ENCODE measurements at regions not wholly inside any gene's neighbourhood (a gene's known extent, or its start where the extent isn't known, plus 50 kb on each side); places are given as distances from the start of the nearest gene placed in this dataset.
A peak's percentile ranks its signal among the peaks of the same experiment; 100 is the strongest.

DNA sequence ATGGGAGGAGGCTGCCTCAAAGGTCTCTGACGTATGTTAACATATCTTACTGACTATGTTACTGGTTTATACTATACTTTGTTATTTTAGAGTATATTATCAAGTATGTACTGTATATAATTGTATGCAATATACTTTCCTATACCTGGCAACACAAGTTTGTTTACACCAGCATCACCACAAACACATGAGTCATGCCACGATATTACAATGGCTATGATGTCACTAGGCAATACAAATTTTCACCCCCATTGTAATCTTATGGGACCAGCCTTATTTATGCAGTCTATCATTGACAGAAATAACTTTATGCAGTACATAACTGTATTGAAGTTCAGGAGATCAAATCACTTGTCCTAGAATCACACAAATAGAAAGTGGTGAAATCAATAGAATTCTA is 329.9 kb upstream of the SLC7A11 start:
- no peak overlapping the region for H2BK15ac ChIP-seq (ENCODE audit: low read depth, low read length)
- H2BK5ac ChIP-seq (ENCODE audit: low read depth, low read length, poor library complexity, severe bottlenecking) = no peak overlapping the region
- no peak overlapping the region for H2BK20ac ChIP-seq (ENCODE audit: low read depth, low read length)
- CTCF ChIA-PET = no interaction called here
- POLR2A ChIA-PET (ENCODE audit: unreplicated experiment) = no interaction called here
- no peaks in the 10 kb centered on the region for H3K27me3 ChIP-seq (ENCODE audit: control insufficient read depth, insufficient read depth, low read length)
- in situ Hi-C loops (cut with MboI; ENCODE audit: low sequenced_read_pairs) (no loop called here), intact Hi-C loops (cut with micrococcal nuclease) (no loop called here), dilution Hi-C loops (cut with HindIII; ENCODE audit: low sequenced_read_pairs, unreplicated experiment) (no loop called here)
- no peak overlapping the region for H3K9ac ChIP-seq (ENCODE audit: low read depth, low read length)
- H3K36me3 ChIP-seq (ENCODE audit: control insufficient read depth, insufficient read depth, low read length) = no peaks in the 10 kb centered on the region
- no CpG with 5 or more reads among the region's 2 CpGs for WGBS, 2 experiments (ENCODE audit: extremely low coverage in 2 of 2, insufficient read length in 1 of 2)
- no peak overlapping the region for H4K5ac ChIP-seq (ENCODE audit: low read depth, low read length)
- H4K20me1 ChIP-seq (ENCODE audit: insufficient read depth, low read length) = no peaks in the 10 kb centered on the region
- H3K18ac ChIP-seq (ENCODE audit: low read depth, low read length) = no peak overlapping the region
- no peak overlapping the region for H2AK9ac ChIP-seq (replicated peaks; ENCODE audit: low read depth, low read length, poor library complexity)
- H3K14ac ChIP-seq (replicated peaks; ENCODE audit: low read depth, low read length) = no peak overlapping the region
- H4K8ac ChIP-seq (ENCODE audit: low read depth in 2 of 2, low read length in 2 of 2) = no peak overlapping the region
- H3K23ac ChIP-seq (ENCODE audit: low read depth, low read length) = no peak overlapping the region
- H3K4me2 ChIP-seq (ENCODE audit: low read depth, low read length) = no peak overlapping the region
- no peaks in the 10 kb centered on the region for H3K4me1 ChIP-seq (ENCODE audit: control insufficient read depth, insufficient read depth, low read length)
- H3K9me1 ChIP-seq (ENCODE audit: insufficient read depth, low read length) = no peaks in the 10 kb centered on the region
- H2AK5ac ChIP-seq (ENCODE audit: low read depth, low read length) = no peak overlapping the region
- H3K79me1 ChIP-seq (ENCODE audit: low read depth in 1 of 2, low read length in 2 of 2) = no peaks in the 10 kb centered on the region
- H3K9me3 ChIP-seq (ENCODE audit: control insufficient read depth, insufficient read depth, low read length) = no peaks in the 10 kb centered on the region
- no peak overlapping the region for H3K27ac ChIP-seq (ENCODE audit: insufficient read depth, low read length)
- H2BK120ac ChIP-seq (ENCODE audit: low read depth, low read length) = no peak overlapping the region
- H2AFZ ChIP-seq (replicated peaks; ENCODE audit: low read length, poor library complexity) = no peak overlapping the region
- no peak for ATAC-seq (ENCODE audit: low read depth)
- H3K4me3 ChIP-seq (ENCODE audit: insufficient read depth, low read depth, low read length) = no peak overlapping the region
- DNase-seq = peak; percentile 11
- BruUV-seq (replicated peaks) = no TSS peak
- H3K56ac ChIP-seq (ENCODE audit: extremely low read depth, insufficient read depth, low read length) = no peak overlapping the region
- no peak overlapping the region for H3K4ac ChIP-seq (ENCODE audit: low read depth, low read length)
- H4K91ac ChIP-seq (ENCODE audit: insufficient read depth, low read depth, low read length) = no peak overlapping the region
- TF ChIP-seq, protein P1, sequence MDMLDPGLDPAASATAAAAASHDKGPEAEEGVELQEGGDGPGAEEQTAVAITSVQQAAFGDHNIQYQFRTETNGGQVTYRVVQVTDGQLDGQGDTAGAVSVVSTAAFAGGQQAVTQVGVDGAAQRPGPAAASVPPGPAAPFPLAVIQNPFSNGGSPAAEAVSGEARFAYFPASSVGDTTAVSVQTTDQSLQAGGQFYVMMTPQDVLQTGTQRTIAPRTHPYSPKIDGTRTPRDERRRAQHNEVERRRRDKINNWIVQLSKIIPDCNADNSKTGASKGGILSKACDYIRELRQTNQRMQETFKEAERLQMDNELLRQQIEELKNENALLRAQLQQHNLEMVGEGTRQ (IDR thresholded peaks at IDR 0.05; ENCODE audit: low read depth, low read length) = no peak
- no peak for TF ChIP-seq FOS (IDR thresholded peaks at IDR 0.05; ENCODE audit: low read depth, low read length)
- TF ChIP-seq CEBPB (IDR thresholded peaks at IDR 0.05; ENCODE audit: low read depth, low read length) = no peak
- TF ChIP-seq MAZ (IDR thresholded peaks at IDR 0.05; ENCODE audit: borderline replicate concordance, low read depth, low read length) = no peak
- no peak for TF ChIP-seq RCOR1 (IDR thresholded peaks at IDR 0.05; ENCODE audit: insufficient replicate concordance, low read length)
- TF ChIP-seq BHLHE40 (IDR thresholded peaks at IDR 0.05; ENCODE audit: low read depth, low read length) = no peak
- no peak for TF ChIP-seq RFX5 (IDR thresholded peaks at IDR 0.05; ENCODE audit: low read depth, low read length)
- no peak for TF ChIP-seq RAD21 (IDR thresholded peaks at IDR 0.05; ENCODE audit: low read length)
- no peak for TF ChIP-seq NFE2L2 (IDR thresholded peaks at IDR 0.05; ENCODE audit: low read depth, low read length)
- TF ChIP-seq MAFK (IDR thresholded peaks at IDR 0.05; ENCODE audit: low read depth, low read length) = no peak
- TF ChIP-seq POLR2A (IDR thresholded peaks at IDR 0.05; ENCODE audit: low read depth, low read length) = no peak
- no peak for TF ChIP-seq MXI1 (IDR thresholded peaks at IDR 0.05; ENCODE audit: borderline replicate concordance, low read depth, low read length)
- TF ChIP-seq, protein P2, sequence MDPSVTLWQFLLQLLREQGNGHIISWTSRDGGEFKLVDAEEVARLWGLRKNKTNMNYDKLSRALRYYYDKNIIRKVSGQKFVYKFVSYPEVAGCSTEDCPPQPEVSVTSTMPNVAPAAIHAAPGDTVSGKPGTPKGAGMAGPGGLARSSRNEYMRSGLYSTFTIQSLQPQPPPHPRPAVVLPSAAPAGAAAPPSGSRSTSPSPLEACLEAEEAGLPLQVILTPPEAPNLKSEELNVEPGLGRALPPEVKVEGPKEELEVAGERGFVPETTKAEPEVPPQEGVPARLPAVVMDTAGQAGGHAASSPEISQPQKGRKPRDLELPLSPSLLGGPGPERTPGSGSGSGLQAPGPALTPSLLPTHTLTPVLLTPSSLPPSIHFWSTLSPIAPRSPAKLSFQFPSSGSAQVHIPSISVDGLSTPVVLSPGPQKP (IDR thresholded peaks at IDR 0.05; ENCODE audit: borderline replicate concordance, low read depth, low read length) = no peak
- TF ChIP-seq SMC3 (IDR thresholded peaks at IDR 0.05; ENCODE audit: low read depth, low read length) = no peak
- TF ChIP-seq, protein P3, sequence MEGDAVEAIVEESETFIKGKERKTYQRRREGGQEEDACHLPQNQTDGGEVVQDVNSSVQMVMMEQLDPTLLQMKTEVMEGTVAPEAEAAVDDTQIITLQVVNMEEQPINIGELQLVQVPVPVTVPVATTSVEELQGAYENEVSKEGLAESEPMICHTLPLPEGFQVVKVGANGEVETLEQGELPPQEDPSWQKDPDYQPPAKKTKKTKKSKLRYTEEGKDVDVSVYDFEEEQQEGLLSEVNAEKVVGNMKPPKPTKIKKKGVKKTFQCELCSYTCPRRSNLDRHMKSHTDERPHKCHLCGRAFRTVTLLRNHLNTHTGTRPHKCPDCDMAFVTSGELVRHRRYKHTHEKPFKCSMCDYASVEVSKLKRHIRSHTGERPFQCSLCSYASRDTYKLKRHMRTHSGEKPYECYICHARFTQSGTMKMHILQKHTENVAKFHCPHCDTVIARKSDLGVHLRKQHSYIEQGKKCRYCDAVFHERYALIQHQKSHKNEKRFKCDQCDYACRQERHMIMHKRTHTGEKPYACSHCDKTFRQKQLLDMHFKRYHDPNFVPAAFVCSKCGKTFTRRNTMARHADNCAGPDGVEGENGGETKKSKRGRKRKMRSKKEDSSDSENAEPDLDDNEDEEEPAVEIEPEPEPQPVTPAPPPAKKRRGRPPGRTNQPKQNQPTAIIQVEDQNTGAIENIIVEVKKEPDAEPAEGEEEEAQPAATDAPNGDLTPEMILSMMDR (conservative IDR thresholded peaks at IDR 0.05; ENCODE audit: low read depth, low read length) = no peak
- TF ChIP-seq CHD1 (IDR thresholded peaks at IDR 0.05; ENCODE audit: low read depth, low read length) = no peak
